Stimulated activated CD8-positive, alpha-beta memory T cell treated with anti-CD3 and anti-CD28 coated beads, Interleukin-12 subunit alpha, Interleukin-12 subunit beta, amount 100 ng/mL, for 24 hours (primary cell): ENCODE measurements at regions not wholly inside any gene's neighbourhood (a gene's known extent, or its start where the extent isn't known, plus 50 kb on each side); places are given as distances from the start of the nearest gene placed in this dataset.
"Not testable (repeated sequence)": the region's sequence is repeated elsewhere in the genome, so short reads cannot be mapped to it uniquely, and the experiment has no call there.

Source experiments
- DNase-seq: peaks from one replicate; pipeline ENCODE4 v3.0.0-alpha.2; 2020; ENCODE audit errors: extremely low read depth

- DNase-seq = no peak
Observed at GRCh38 chr15:31219221-31219620, 107.4 kb upstream of the KLF13 start.

- no peak for DNase-seq
Observed at GRCh38 chr15:31221936-31222515, 104.6 kb upstream of the KLF13 start.

GRCh38 chr15:31222773-31223341 is 103.8 kb upstream of the KLF13 start:
- no peak for DNase-seq

GRCh38 chr15:31223478-31224350 is 102.9 kb upstream of the KLF13 start:
- no peak for DNase-seq

GRCh38 chr15:31224661-31225060 is 102.0 kb upstream of the KLF13 start:
- DNase-seq = not testable (repeated sequence)

- DNase-seq = no peak
Observed at GRCh38 chr15:31225356-31225955, 101.2 kb upstream of the KLF13 start.

GRCh38 chr15:31226021-31226420 is 100.6 kb upstream of the KLF13 start:
- DNase-seq = no peak

- no peak for DNase-seq
Observed at GRCh38 chr15:31227235-31227634, 99.4 kb upstream of the KLF13 start.

GRCh38 chr15:31228011-31228484 is 98.6 kb upstream of the KLF13 start:
- no peak for DNase-seq

GRCh38 chr15:31228980-31229826 is 97.4 kb upstream of the KLF13 start:
- no peak for DNase-seq

GRCh38 chr15:31230630-31231485 is 95.8 kb upstream of the KLF13 start:
- DNase-seq = no peak

- DNase-seq = no peak
Observed at GRCh38 chr15:31234815-31235214, 91.8 kb upstream of the KLF13 start.

GRCh38 chr15:31235311-31236183 is 91.1 kb upstream of the KLF13 start:
- DNase-seq = no peak

GRCh38 chr15:31236184-31237042 is 90.2 kb upstream of the KLF13 start:
- no peak for DNase-seq

GRCh38 chr15:31237043-31237324 is 89.7 kb upstream of the KLF13 start:
- DNase-seq = no peak

GRCh38 chr15:31238906-31239305 is 87.7 kb upstream of the KLF13 start:
- no peak for DNase-seq

GRCh38 chr15:31239409-31239808 is 87.2 kb upstream of the KLF13 start:
- no peak for DNase-seq

GRCh38 chr15:31241888-31242522 is 84.6 kb upstream of the KLF13 start:
- no peak for DNase-seq
